IMR-90 (cell line): ENCODE measurements at regions not wholly inside any gene's neighbourhood (a gene's known extent, or its start where the extent isn't known, plus 50 kb on each side); places are given as distances from the start of the nearest gene placed in this dataset.

ENCODE experiments used
- ATAC-seq: fragments of 200-7000 bp; cut with Tn5 transposase; 2 replicates; pipeline ENCODE4 v1.9.1; 2020; ENCODE audit warnings: low read depth, mild to moderate bottlenecking, moderate library complexity
- BruUV-seq: library from RNA; stranded (reverse); fragments of 400-500 nt; replicated peaks from 2 replicates; lab custom pipeline; 2021; lab: Mats Ljungman, UMichigan
- CTCF ChIA-PET: fragments of 300-600 bp; formaldehyde crosslinking; extraction: SDS; loops from one replicate; lab custom pipeline; 2021; ENCODE audit warnings: antibody characterized with exemption; lab: Yijun Ruan, JAX
- POLR2A ChIA-PET: fragments of 300-600 bp; sonication (Branson Sonifier 250); formaldehyde crosslinking; loops from one replicate; lab custom pipeline; 2022; ENCODE audit warnings: antibody characterized with exemption; ENCODE audit not compliant: unreplicated experiment; lab: Charles Lee
- DNase-seq: peaks from one replicate; pipeline ENCODE4 v3.0.0; 2013
- H2AFZ ChIP-seq: replicated peaks from 2 replicates; pipeline ENCODE3; 2013; ENCODE audit warnings: low read length, mild to moderate bottlenecking; ENCODE audit not compliant: poor library complexity
- H2AK5ac ChIP-seq: 2 replicates; pipeline ENCODE4 v1.6.1; 2013; ENCODE audit warnings: low read depth, low read length, inconsistent platforms
- H2AK9ac ChIP-seq: replicated peaks from 2 replicates; pipeline ENCODE3; 2013; ENCODE audit warnings: mild to moderate bottlenecking, low read depth, low read length, moderate library complexity; ENCODE audit not compliant: poor library complexity
- H2BK120ac ChIP-seq: 2 replicates; pipeline ENCODE4 v1.6.1; 2013; ENCODE audit warnings: low read depth, low read length, inconsistent platforms
- H2BK15ac ChIP-seq: 3 replicates; pipeline ENCODE4 v1.6.1; 2013; ENCODE audit warnings: low read depth, low read length, inconsistent platforms
- H2BK20ac ChIP-seq: 2 replicates; pipeline ENCODE4 v1.6.1; 2013; ENCODE audit warnings: low read depth, mild to moderate bottlenecking, inconsistent platforms, low read length, moderate library complexity
- H2BK5ac ChIP-seq: 2 replicates; pipeline ENCODE4 v1.6.1; 2013; ENCODE audit warnings: mild to moderate bottlenecking, low read depth, low read length, inconsistent platforms; ENCODE audit not compliant: poor library complexity, severe bottlenecking
- H3K14ac ChIP-seq: replicated peaks from 2 replicates; pipeline ENCODE4 v1.6.1; 2013; ENCODE audit warnings: low read depth, low read length, inconsistent platforms
- H3K18ac ChIP-seq: 2 replicates; pipeline ENCODE4 v1.6.1; 2013; ENCODE audit warnings: low read depth, low read length, control low read depth
- H3K23ac ChIP-seq: 2 replicates; pipeline ENCODE4 v1.6.1; 2013; ENCODE audit warnings: low read depth, low read length, inconsistent platforms
- H3K27ac ChIP-seq: 2 replicates; pipeline ENCODE4 v1.5.1; 2013; ENCODE audit warnings: mild to moderate bottlenecking, control low read depth, low read length; ENCODE audit not compliant: insufficient read depth
- H3K27me3 ChIP-seq: 2 replicates; pipeline ENCODE4 v1.6.1; 2013; ENCODE audit warnings: low read length; ENCODE audit not compliant: control insufficient read depth, insufficient read depth
- H3K36me3 ChIP-seq: 2 replicates; pipeline ENCODE4 v1.6.1; 2013; ENCODE audit warnings: low read length, mixed read lengths; ENCODE audit not compliant: control insufficient read depth, insufficient read depth
- H3K4ac ChIP-seq: 2 replicates; pipeline ENCODE4 v1.6.1; 2013; ENCODE audit warnings: low read depth, low read length, inconsistent platforms
- H3K4me1 ChIP-seq: 2 replicates; pipeline ENCODE4 v1.6.1; 2013; ENCODE audit warnings: low read length, mixed read lengths; ENCODE audit not compliant: control insufficient read depth, insufficient read depth
- H3K4me2 ChIP-seq: 2 replicates; pipeline ENCODE4 v1.6.1; 2013; ENCODE audit warnings: low read depth, mild to moderate bottlenecking, control low read depth, low read length, moderate library complexity
- H3K4me3 ChIP-seq: 2 replicates; pipeline ENCODE4 v1.5.1; 2013; ENCODE audit warnings: low read depth, mild to moderate bottlenecking, control low read depth, low read length, moderate library complexity; ENCODE audit not compliant: insufficient read depth
- H3K56ac ChIP-seq: 2 replicates; pipeline ENCODE4 v1.6.1; 2013; ENCODE audit warnings: low read length, inconsistent platforms; ENCODE audit not compliant: insufficient read depth; ENCODE audit errors: extremely low read depth
- H3K79me1 ChIP-seq, 2 experiments: 2 replicates each; pipeline ENCODE4 v1.6.1; 2013; ENCODE audit warnings: low read length in 2 of 2, inconsistent platforms in 1 of 2, low read depth in 1 of 2
- H3K9ac ChIP-seq: 2 replicates; pipeline ENCODE4 v1.6.1; 2013; ENCODE audit warnings: low read depth, low read length, control low read depth
- H3K9me1 ChIP-seq: 2 replicates; pipeline ENCODE4 v1.6.1; 2013; ENCODE audit warnings: low read length, inconsistent platforms; ENCODE audit not compliant: insufficient read depth
- H3K9me3 ChIP-seq: 2 replicates; pipeline ENCODE4 v1.6.1; 2013; ENCODE audit warnings: low read length; ENCODE audit not compliant: control insufficient read depth, insufficient read depth
- H4K20me1 ChIP-seq: 2 replicates; pipeline ENCODE4 v1.6.1; 2013; ENCODE audit warnings: low read length, inconsistent platforms; ENCODE audit not compliant: insufficient read depth
- H4K5ac ChIP-seq: 2 replicates; pipeline ENCODE4 v1.6.1; 2013; ENCODE audit warnings: mild to moderate bottlenecking, low read depth, low read length, control low read depth
- H4K8ac ChIP-seq, 2 experiments: 2 replicates each; pipeline ENCODE4 v1.6.1; 2013; ENCODE audit warnings: low read depth in 2 of 2, low read length in 2 of 2, control low read depth in 1 of 2, inconsistent platforms in 1 of 2
- H4K91ac ChIP-seq: 2 replicates; pipeline ENCODE4 v1.6.1; 2013; ENCODE audit warnings: low read depth, low read length, inconsistent platforms; ENCODE audit not compliant: insufficient read depth
- BHLHE40 ChIP-seq: fragments of 150-350 bp; IDR thresholded peaks from 2 replicates; pipeline ENCODE4 v1.6.1; 2016; ENCODE audit warnings: mild to moderate bottlenecking, low read depth, low read length
- CHD1 ChIP-seq: IDR thresholded peaks from 2 replicates; pipeline ENCODE4 v1.6.1; 2012; ENCODE audit warnings: low read depth, low read length, improper control_type of control experiment
- ELK1 ChIP-seq: fragments of 150-350 bp; IDR thresholded peaks from 2 replicates; pipeline ENCODE4 v1.6.1; 2016; ENCODE audit warnings: low read depth, mild to moderate bottlenecking, low read length, moderate library complexity, borderline replicate concordance
- FOS ChIP-seq: fragments of 150-350 bp; IDR thresholded peaks from 2 replicates; pipeline ENCODE4 v1.6.1; 2016; ENCODE audit warnings: low read depth, low read length
- MAFK ChIP-seq: IDR thresholded peaks from 2 replicates; pipeline ENCODE4 v1.6.1; 2012; ENCODE audit warnings: low read depth, low read length, improper control_type of control experiment
- MAZ ChIP-seq: IDR thresholded peaks from 2 replicates; pipeline ENCODE4 v1.6.1; 2012; ENCODE audit warnings: low read depth, mild to moderate bottlenecking, low read length, improper control_type of control experiment, moderate library complexity, borderline replicate concordance
- MXI1 ChIP-seq: IDR thresholded peaks from 2 replicates; pipeline ENCODE4 v1.6.1; 2012; ENCODE audit warnings: low read depth, mild to moderate bottlenecking, low read length, moderate library complexity, borderline replicate concordance
- NFE2L2 ChIP-seq: fragments of 150-350 bp; IDR thresholded peaks from 2 replicates; pipeline ENCODE4 v1.6.1; 2016; ENCODE audit warnings: low read depth, mild to moderate bottlenecking, low read length
- RAD21 ChIP-seq: IDR thresholded peaks from 2 replicates; pipeline ENCODE4 v1.6.1; 2012; ENCODE audit warnings: low read length, improper control_type of control experiment
- RCOR1 ChIP-seq: IDR thresholded peaks from 2 replicates; pipeline ENCODE4 v1.6.1; 2012; ENCODE audit warnings: mild to moderate bottlenecking, low read length, improper control_type of control experiment; ENCODE audit not compliant: insufficient replicate concordance
- RFX5 ChIP-seq: IDR thresholded peaks from 2 replicates; pipeline ENCODE4 v1.8.0; 2012; ENCODE audit warnings: low read depth, mild to moderate bottlenecking, low read length, moderate library complexity
- SMC3 ChIP-seq: fragments of 150-350 bp; IDR thresholded peaks from 2 replicates; pipeline ENCODE4 v1.6.1; 2016; ENCODE audit warnings: low read depth, mild to moderate bottlenecking, antibody characterized with exemption, low read length, moderate library complexity
- USF2 ChIP-seq: fragments of 150-350 bp; IDR thresholded peaks from 2 replicates; pipeline ENCODE4 v1.6.1; 2017; ENCODE audit warnings: mild to moderate bottlenecking, antibody characterized with exemption, low read length, low read depth
- WGBS, 2 experiments: methylation state at CpG; one replicate each; pipeline versions ENCODE4 v1.1.5 to v1.1.7; 2013; ENCODE audit warnings: missing lambda C conversion rate in 2 of 2; ENCODE audit not compliant: insufficient read length in 1 of 2; ENCODE audit errors: extremely low coverage in 2 of 2; 5-methylcytosine and 5-hydroxymethylcytosine counted together
- dilution Hi-C: fragments of 300-500 bp; cut with HindIII; formaldehyde crosslinking; loops from one replicate; pipeline ENCODE4 v1.14.3; 2018; ENCODE audit warnings: low sequenced_read_pairs; ENCODE audit not compliant: unreplicated experiment
- in situ Hi-C: fragments of 300-500 bp; cut with MboI; formaldehyde crosslinking; loops from 3 replicates; pipeline ENCODE4 v1.14.3; 2019; ENCODE audit warnings: low sequenced_read_pairs, inconsistent platforms, mixed read lengths
- intact Hi-C: fragments of 100-400 bp; cut with micrococcal nuclease; formaldehyde crosslinking; loops from 2 replicates; pipeline ENCODE4 v1.10.0; 2022

GRCh38 chr3:36302626-36303025, 77.7 kb upstream of the STAC start:
- Histone ChIP-seq H2BK5ac (no peak overlapping the region), H2AK9ac (no peak overlapping the region), H3K4ac (no peak overlapping the region), H3K14ac (no peak overlapping the region), H2AK5ac (no peak overlapping the region), H3K4me2 (no peak overlapping the region), H3K27me3 (no peaks in the 10 kb centered on the region), H3K4me3 (no peak overlapping the region), H3K4me1 (no peaks in the 10 kb centered on the region), H4K5ac (no peak overlapping the region), H3K36me3 (no peaks in the 10 kb centered on the region), H2AFZ (no peak overlapping the region), H3K9me1 (no peaks in the 10 kb centered on the region), H4K8ac (no peak overlapping the region), H2BK120ac (no peak overlapping the region), H2BK20ac (no peak overlapping the region), H3K27ac (no peak overlapping the region), H3K23ac (no peak overlapping the region), H3K9ac (no peak overlapping the region), H4K91ac (no peak overlapping the region), H4K20me1 (no peaks in the 10 kb centered on the region), H3K56ac (no peak overlapping the region), H3K18ac (no peak overlapping the region), H3K9me3 (peaks cover 25% of the 10 kb centered on the region), H3K79me1 (no peaks in the 10 kb centered on the region), H2BK15ac (no peak overlapping the region)
- dilution Hi-C loops (no loop called here), in situ Hi-C loops (no loop called here), intact Hi-C loops (no loop called here)
- WGBS, 2 experiments: no CpG with 5 or more reads among the region's 1 CpG
- no TSS peak for BruUV-seq
- ATAC-seq: no peak
- TF ChIP-seq MAFK (no peak), MXI1 (no peak), ELK1 (no peak), CHD1 (no peak), SMC3 (no peak), FOS (no peak), RCOR1 (no peak), USF2 (no peak), RFX5 (no peak), RAD21 (no peak), MAZ (no peak), BHLHE40 (no peak), NFE2L2 (no peak)
- DNase-seq: no peak
- ChIA-PET CTCF (no interaction called here), POLR2A (no interaction called here)
